ENCODE measurements at regions not wholly inside any gene's neighbourhood (a gene's known extent, or its start where the extent isn't known, plus 50 kb on each side); places are given as distances from the start of the nearest gene placed in this dataset.

DNA sequence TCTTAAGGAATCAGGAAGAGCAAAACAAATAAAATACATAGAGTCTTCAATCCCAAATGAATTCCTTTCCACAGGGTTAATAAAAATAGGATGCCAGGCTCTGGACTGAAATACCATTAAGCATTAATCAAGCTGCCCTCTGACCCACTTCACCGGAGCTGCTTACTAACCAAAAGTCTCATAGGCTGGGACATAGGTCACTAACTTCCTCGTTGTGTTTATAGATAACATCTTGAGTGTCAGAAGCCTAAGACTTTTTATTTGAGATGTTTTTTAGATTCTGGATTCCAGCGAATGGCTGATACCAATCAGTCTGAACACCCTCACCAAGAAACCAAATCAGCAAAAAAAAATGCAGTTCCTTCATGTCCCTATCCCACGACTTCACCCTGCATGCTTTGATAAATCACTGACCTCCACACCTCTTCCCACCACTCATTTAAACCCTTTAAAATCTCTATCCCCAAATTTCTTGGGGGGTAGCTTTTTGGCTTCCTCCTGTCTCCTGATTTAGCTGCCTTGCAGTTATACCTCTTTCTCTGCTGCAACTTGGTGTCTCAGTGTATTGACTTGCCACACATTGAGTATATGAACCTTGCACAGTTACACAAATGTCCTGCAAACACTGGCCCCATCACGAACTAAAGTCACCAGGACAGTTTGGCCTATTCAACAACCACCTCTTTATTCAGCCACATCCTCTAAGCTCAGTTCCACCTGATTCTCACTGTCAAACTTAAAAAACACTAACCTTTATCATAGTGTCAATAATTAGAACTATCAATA is 399.3 kb downstream of the METTL4 start:
- TF ChIP-seq CTCF (IDR thresholded peaks at IDR 0.05; ENCODE audit: low read depth, low read length), result no peak
- no peak for TF ChIP-seq EZH2phosphoT487 (IDR thresholded peaks at IDR 0.05; ENCODE audit: low read depth)

All from OCI-LY3 (cell line).